Activated B cell treated with CpG ODN at 0.5 μM for 24 hours (primary cell): ENCODE measurements at regions not wholly inside any gene's neighbourhood (a gene's known extent, or its start where the extent isn't known, plus 50 kb on each side); places are given as distances from the start of the nearest gene placed in this dataset.

Experiments
- ATAC-seq: fragments of 200-7000 bp; cut with Tn5 transposase; one replicate; pipeline ENCODE4 v1.10.0; 2021; ENCODE audit warnings: low read depth, mild to moderate bottlenecking, moderate library complexity
- CTCF ChIA-PET: fragments of 350-600 bp; sonication (Branson Sonifier 250); formaldehyde crosslinking; loops from one replicate; lab custom pipeline; 2021; ENCODE audit warnings: antibody characterized with exemption; lab: Charles Lee
- POLR2A ChIA-PET: fragments of 350-600 bp; sonication (Branson Sonifier 250); formaldehyde crosslinking; loops from one replicate; lab custom pipeline; 2021; ENCODE audit warnings: antibody characterized with exemption; lab: Charles Lee
- DNase-seq: peaks from one replicate; pipeline ENCODE4 v3.0.0; 2022
- H3K27ac Mint-ChIP-seq: one replicate; pipeline ENCODE4 v1.8.0; 2020; ENCODE audit warnings: mixed read lengths
- H3K27me3 Mint-ChIP-seq: one replicate; pipeline ENCODE4 v1.8.0; 2021; ENCODE audit warnings: mixed read lengths
- H3K36me3 Mint-ChIP-seq: one replicate; pipeline ENCODE4 v1.8.0; 2021; ENCODE audit warnings: low read depth, mixed read lengths
- H3K4me1 Mint-ChIP-seq: one replicate; pipeline ENCODE4 v1.8.0; 2021; ENCODE audit warnings: mixed read lengths
- H3K4me3 Mint-ChIP-seq: one replicate; pipeline ENCODE4 v1.8.0; 2020; ENCODE audit warnings: mild to moderate bottlenecking, mixed read lengths
- H3K9me3 Mint-ChIP-seq: one replicate; pipeline ENCODE4 v1.8.0; 2020; ENCODE audit warnings: mixed read lengths
- CTCF ChIP-seq: fragments of 200-600 bp; IDR thresholded peaks from one replicate; pipeline ENCODE4 v1.8.0; 2022; ENCODE audit warnings: antibody characterized with exemption, mild to moderate bottlenecking
- intact Hi-C: fragments of 100-400 bp; cut with micrococcal nuclease; formaldehyde crosslinking; loops from one replicate; pipeline ENCODE4 v1.15.1; 2024

- ChIA-PET CTCF (no interaction called here), POLR2A (no interaction called here)
- Mint-ChIP-seq H3K27me3 (no peaks in the 10 kb centered on the region), H3K4me1 (no peaks in the 10 kb centered on the region), H3K4me3 (no peak overlapping the region), H3K9me3 (peaks cover 11% of the 10 kb centered on the region), H3K27ac (no peak overlapping the region), H3K36me3 (no peaks in the 10 kb centered on the region)
- ATAC-seq (no peak), DNase-seq (no peak)
- intact Hi-C loops, result no loop called here
- TF ChIP-seq CTCF, result no peak
Measured at GRCh38 chr6:109271622-109272021, 110.6 kb downstream of the CD164 start.

GRCh38 chr6:109269953-109270517 is 112.2 kb downstream of the CD164 start:
- Mint-ChIP-seq H3K36me3 (no peaks in the 10 kb centered on the region), H3K4me3 (no peak overlapping the region), H3K4me1 (no peaks in the 10 kb centered on the region), H3K27ac (no peak overlapping the region), H3K27me3 (no peaks in the 10 kb centered on the region), H3K9me3 (peaks cover 11% of the 10 kb centered on the region)
- ChIA-PET CTCF (no interaction called here), POLR2A (no interaction called here)
- no peak for DNase-seq
- TF ChIP-seq CTCF, result no peak
- ATAC-seq, result no peak
- intact Hi-C loops, result no loop called here

GRCh38 chr6:109269057-109269456 is 113.2 kb downstream of the CD164 start:
- no peaks in the 10 kb centered on the region for H3K27me3 Mint-ChIP-seq
- H3K4me3 Mint-ChIP-seq, result no peak overlapping the region
- TF ChIP-seq CTCF, result no peak
- ATAC-seq, result no peak
- intact Hi-C loops, result no loop called here
- H3K4me1 Mint-ChIP-seq, result no peaks in the 10 kb centered on the region
- DNase-seq, result no peak
- ChIA-PET CTCF (no interaction called here), POLR2A (no interaction called here)
- no peaks in the 10 kb centered on the region for H3K36me3 Mint-ChIP-seq
- no peak overlapping the region for H3K27ac Mint-ChIP-seq
- H3K9me3 Mint-ChIP-seq, result peaks cover 11% of the 10 kb centered on the region

- Mint-ChIP-seq H3K9me3 (peaks cover 11% of the 10 kb centered on the region), H3K4me1 (peaks cover 2% of the 10 kb centered on the region), H3K27me3 (peaks cover 2% of the 10 kb centered on the region), H3K4me3 (no peak overlapping the region), H3K27ac (no peak overlapping the region), H3K36me3 (no peaks in the 10 kb centered on the region)
- no peak for TF ChIP-seq CTCF
- DNase-seq, result no peak
- intact Hi-C loops, result no loop called here
- ChIA-PET POLR2A (no interaction called here), CTCF (no interaction called here)
- ATAC-seq, result no peak
Measured at GRCh38 chr6:109265530-109265929, 116.7 kb downstream of the CD164 start.

DNA sequence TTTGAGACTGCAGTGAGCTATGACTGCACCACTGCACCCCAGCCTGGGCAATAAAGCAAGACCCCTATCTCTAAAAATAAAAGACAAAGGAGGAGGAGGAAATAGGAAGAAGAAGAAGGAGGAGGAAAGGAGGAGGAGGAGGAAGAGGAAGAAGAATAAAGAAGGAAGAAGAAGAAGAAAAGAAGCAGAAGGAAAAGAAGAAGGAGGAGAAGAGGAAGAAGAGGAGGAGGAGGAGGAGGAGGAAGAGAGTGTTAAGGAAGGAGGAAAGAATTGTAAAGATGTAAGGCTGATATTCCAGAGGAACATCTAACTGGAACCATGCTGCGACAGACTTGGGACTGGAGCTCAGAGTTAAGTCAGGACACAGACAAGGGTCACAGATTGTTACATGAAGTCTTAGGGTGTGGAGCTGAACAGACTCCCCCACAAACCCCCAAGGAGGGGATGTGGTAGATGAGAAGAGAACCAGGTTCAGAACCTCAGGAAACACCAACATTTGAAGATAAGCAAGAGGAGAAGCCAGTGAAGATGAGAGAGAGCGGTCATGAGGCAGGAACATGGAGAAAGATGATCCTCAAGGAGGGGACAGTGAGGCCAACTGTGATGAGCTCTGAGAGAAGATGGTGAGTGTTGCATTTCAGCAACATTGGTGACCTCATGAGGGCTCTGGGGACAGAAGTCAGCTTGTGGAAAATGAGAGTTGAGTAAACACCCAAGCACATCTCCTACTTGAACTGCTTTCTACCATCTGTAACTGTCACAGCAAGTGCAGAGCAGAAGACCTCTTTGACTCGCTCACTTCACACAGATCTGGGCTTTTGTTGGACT is 118.2 kb downstream of the CD164 start:
- ATAC-seq, result no peak
- Mint-ChIP-seq H3K36me3 (no peaks in the 10 kb centered on the region), H3K27me3 (peaks cover 2% of the 10 kb centered on the region), H3K4me1 (peaks cover 2% of the 10 kb centered on the region), H3K9me3 (peaks cover 9% of the 10 kb centered on the region), H3K4me3 (no peak overlapping the region), H3K27ac (no peak overlapping the region)
- CTCF ChIA-PET, result no interaction called here
- no peak for DNase-seq
- TF ChIP-seq CTCF, result no peak
- intact Hi-C loops, result no loop called here
- POLR2A ChIA-PET, result no interaction called here
